ENCODE measurements at regions not wholly inside any gene's neighbourhood (a gene's known extent, or its start where the extent isn't known, plus 50 kb on each side); places are given as distances from the start of the nearest gene placed in this dataset.

DNA sequence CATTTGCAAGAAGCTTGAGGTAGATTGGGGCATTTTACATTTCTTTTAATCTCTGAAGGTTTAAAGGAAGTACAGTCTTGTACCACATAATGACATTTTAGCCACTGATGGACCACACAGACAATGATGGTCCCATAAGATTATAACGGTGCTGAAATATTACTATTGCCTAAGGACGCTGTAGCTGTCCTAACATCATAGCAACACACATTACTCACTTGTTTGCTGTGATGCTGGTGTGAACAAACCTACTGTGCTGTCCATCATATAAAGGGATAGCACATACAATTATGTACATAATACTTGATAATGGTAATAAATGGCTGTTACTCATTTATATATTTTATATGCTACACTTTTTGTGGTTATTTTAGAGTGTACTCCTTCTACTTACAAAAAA, 127.1 kb upstream of the CPNE8 start:
- TF ChIP-seq POLR2A (IDR thresholded peaks at IDR 0.05), result no peak
- TF ChIP-seq, protein P1, sequence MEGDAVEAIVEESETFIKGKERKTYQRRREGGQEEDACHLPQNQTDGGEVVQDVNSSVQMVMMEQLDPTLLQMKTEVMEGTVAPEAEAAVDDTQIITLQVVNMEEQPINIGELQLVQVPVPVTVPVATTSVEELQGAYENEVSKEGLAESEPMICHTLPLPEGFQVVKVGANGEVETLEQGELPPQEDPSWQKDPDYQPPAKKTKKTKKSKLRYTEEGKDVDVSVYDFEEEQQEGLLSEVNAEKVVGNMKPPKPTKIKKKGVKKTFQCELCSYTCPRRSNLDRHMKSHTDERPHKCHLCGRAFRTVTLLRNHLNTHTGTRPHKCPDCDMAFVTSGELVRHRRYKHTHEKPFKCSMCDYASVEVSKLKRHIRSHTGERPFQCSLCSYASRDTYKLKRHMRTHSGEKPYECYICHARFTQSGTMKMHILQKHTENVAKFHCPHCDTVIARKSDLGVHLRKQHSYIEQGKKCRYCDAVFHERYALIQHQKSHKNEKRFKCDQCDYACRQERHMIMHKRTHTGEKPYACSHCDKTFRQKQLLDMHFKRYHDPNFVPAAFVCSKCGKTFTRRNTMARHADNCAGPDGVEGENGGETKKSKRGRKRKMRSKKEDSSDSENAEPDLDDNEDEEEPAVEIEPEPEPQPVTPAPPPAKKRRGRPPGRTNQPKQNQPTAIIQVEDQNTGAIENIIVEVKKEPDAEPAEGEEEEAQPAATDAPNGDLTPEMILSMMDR (IDR thresholded peaks at IDR 0.05 in 4 of 5, conservative IDR thresholded peaks at IDR 0.05 in 1 of 5), result no peak

Data from gastrocnemius medialis (tissue), 4 donors.